GM23338 (cell line): ENCODE measurements at regions not wholly inside any gene's neighbourhood (a gene's known extent, or its start where the extent isn't known, plus 50 kb on each side); places are given as distances from the start of the nearest gene placed in this dataset.

ENCODE experiments used
- CTCF ChIP-seq, 2 experiments: fragments of 200-600 bp in 1 of 2; sonication (generic) in 1 of 2; conservative IDR thresholded peaks; 2 replicates each; pipeline versions ENCODE4 v1.5.1 to v1.6.1; 2016 to 2017; ENCODE audit warnings: antibody characterized with exemption in 2 of 2, low read depth in 2 of 2, mild to moderate bottlenecking in 2 of 2, moderate library complexity in 1 of 2
- ETS1 ChIP-seq: IDR thresholded peaks from 2 replicates; pipeline ENCODE4 v1.6.1; 2016; ENCODE audit warnings: antibody characterized with exemption
- JUNB ChIP-seq: IDR thresholded peaks from one replicate; pipeline ENCODE4 v1.6.1; 2016; ENCODE audit warnings: antibody characterized with exemption; ENCODE audit not compliant: unreplicated experiment
- POLR2AphosphoS5 ChIP-seq: IDR thresholded peaks from 2 replicates; pipeline ENCODE4 v1.6.1; 2016; ENCODE audit warnings: antibody characterized with exemption, low read depth
- ZNF331 ChIP-seq: fragments of 250-450 bp; sonication (Bioruptor Pico); IDR thresholded peaks from 2 replicates; pipeline ENCODE4 v1.5.0; 2020; ENCODE audit warnings: low read depth, mild to moderate bottlenecking, moderate library complexity

- no peak for TF ChIP-seq CTCF (conservative IDR thresholded peaks at IDR 0.05; ENCODE audit: low read depth in 2 of 2)
- no peak for TF ChIP-seq JUNB
- TF ChIP-seq POLR2AphosphoS5 = no peak
- TF ChIP-seq ETS1 = no peak
- no peak for TF ChIP-seq ZNF331 (CRISPR knock-in tag)
These were observed 599.3 kb upstream of the MKI67 start for GRCh38 chr10:128725531-128725930.
